HepG2 (cell line): ENCODE measurements at regions not wholly inside any gene's neighbourhood (a gene's known extent, or its start where the extent isn't known, plus 50 kb on each side); places are given as distances from the start of the nearest gene placed in this dataset.

ENCODE experiments used
- ATAC-seq: fragments of 200-7000 bp; cut with Tn5 transposase; 3 replicates; pipeline ENCODE4 v1.9.1; 2020; ENCODE audit warnings: mild to moderate bottlenecking, moderate library complexity
- BruUV-seq: library from RNA; stranded (reverse); fragments of 400-500 nt; replicated peaks from 2 replicates; lab custom pipeline; 2021; lab: Mats Ljungman, UMichigan
- CTCF ChIA-PET: fragments of 300-600 bp; formaldehyde crosslinking; extraction: SDS; loops from one replicate; lab custom pipeline; 2021; ENCODE audit warnings: low total read pairs, inconsistent platforms, low intra/inter-chr PET ratio; lab: Yijun Ruan, JAX
- POLR2A ChIA-PET: fragments of 350-600 bp; sonication (Branson Sonifier 250); formaldehyde crosslinking; loops from one replicate; lab custom pipeline; 2020; ENCODE audit warnings: antibody characterized with exemption, inconsistent platforms; lab: Yijun Ruan, JAX
- DNase-seq: peaks from one replicate; pipeline ENCODE4 v3.0.0-alpha.2; 2015; ENCODE audit warnings: low spot score
- FAIRE-seq: peaks from 3 replicates; lab custom pipeline; 2011; peaks lifted over from hg19 to GRCh38; lab: Jason Lieb, UNC
- H2AFZ ChIP-seq: one replicate; pipeline ENCODE4 v1.6.1; 2011; ENCODE audit warnings: low read length, inconsistent platforms
- H3K27ac ChIP-seq: fragments of 300-600 bp; 3 replicates; pipeline ENCODE4 v1.8.0; 2011; ENCODE audit warnings: mixed run types, mild to moderate bottlenecking, mixed read lengths, low read length, inconsistent platforms; ENCODE audit not compliant: insufficient read depth; ENCODE audit errors: extremely low read length
- H3K27me3 ChIP-seq, 2 experiments: fragments of 200-600 bp in 1 of 2; 2 replicates in 1 of 2; 3 replicates in 1 of 2; pipeline versions ENCODE4 v1.6.0 to v1.8.0; 2011; ENCODE audit warnings: low read length in 2 of 2, mild to moderate bottlenecking in 2 of 2, moderate library complexity in 2 of 2, inconsistent platforms in 1 of 2; ENCODE audit not compliant: insufficient read depth in 2 of 2, control insufficient read depth in 1 of 2
- H3K36me3 ChIP-seq, 2 experiments: fragments of 200-600 bp in 1 of 2; replicated peaks in 1 of 2; 2 replicates in 1 of 2; 3 replicates in 1 of 2; pipeline versions ENCODE4 v1.5.1 to v1.8.0; 2011; ENCODE audit warnings: low read length in 2 of 2, inconsistent platforms in 1 of 2; ENCODE audit not compliant: insufficient read depth in 2 of 2, control insufficient read depth in 1 of 2
- H3K4me1 ChIP-seq: 2 replicates; pipeline ENCODE4 v1.5.1; 2012; ENCODE audit warnings: low read length, inconsistent platforms; ENCODE audit not compliant: insufficient read depth
- H3K4me2 ChIP-seq: 2 replicates; pipeline ENCODE4 v1.6.0; 2011; ENCODE audit warnings: low read depth, low read length, inconsistent platforms
- H3K4me3 ChIP-seq, 3 experiments: fragments of 200-600 bp in 1 of 3; sonication (generic), shearing (Covaris generic) in 1 of 3; replicated peaks in 1 of 3; 2 replicates each; pipeline ENCODE4 v1.5.1; 2011 to 2016; ENCODE audit warnings: low read length in 3 of 3, inconsistent platforms in 2 of 3, low read depth in 2 of 3, mild to moderate bottlenecking in 2 of 3, control low read depth in 1 of 3, mixed read lengths in 1 of 3; ENCODE audit not compliant: insufficient read depth in 1 of 3
- H3K79me2 ChIP-seq: one replicate; pipeline ENCODE4 v1.6.1; 2011; ENCODE audit warnings: low read length, inconsistent platforms; ENCODE audit not compliant: insufficient read depth
- H3K9ac ChIP-seq: 2 replicates; pipeline ENCODE4 v1.6.0; 2011; ENCODE audit warnings: mild to moderate bottlenecking, low read depth, low read length, inconsistent platforms; ENCODE audit not compliant: insufficient read depth
- H3K9me3 ChIP-seq: 2 replicates; pipeline ENCODE4 v1.5.1; 2012; ENCODE audit warnings: mild to moderate bottlenecking, low read length
- H4K20me1 ChIP-seq: 2 replicates; pipeline ENCODE4 v1.6.0; 2011; ENCODE audit warnings: inconsistent platforms, mild to moderate bottlenecking, low read length, moderate library complexity; ENCODE audit not compliant: insufficient read depth
- CAMTA2 ChIP-seq: sonication (generic); formaldehyde crosslinking; IDR thresholded peaks from 2 replicates; pipeline ENCODE4 v1.4.0; 2020; ENCODE audit warnings: mild to moderate bottlenecking, missing genetic modification reagents, borderline replicate concordance
- CENPX ChIP-seq: sonication (generic); formaldehyde crosslinking; IDR thresholded peaks from 2 replicates; pipeline ENCODE4 v1.9.0; 2021; ENCODE audit warnings: mild to moderate bottlenecking, missing genetic modification reagents, moderate library complexity
- FOXK2 ChIP-seq: fragments of 450-650 bp; IDR thresholded peaks from 2 replicates; pipeline ENCODE4 v1.6.1; 2016
- GATA4 ChIP-seq: sonication (generic); IDR thresholded peaks from 2 replicates; pipeline ENCODE4 v1.6.1; 2016; ENCODE audit warnings: antibody characterized with exemption, low read depth, borderline replicate concordance
- HNRNPH1 ChIP-seq: fragments of 200-400 bp; formaldehyde crosslinking; optimal IDR thresholded peaks from 2 replicates; pipeline ENCODE3; 2017; ENCODE audit warnings: mild to moderate bottlenecking, low read depth, low read length
- NFKBIZ ChIP-seq: IDR thresholded peaks from 2 replicates; pipeline ENCODE4 v1.6.1; 2018; ENCODE audit warnings: missing genetic modification reagents, missing compliant biosample characterization
- PBX2 ChIP-seq: IDR thresholded peaks from 2 replicates; pipeline ENCODE4 v1.6.1; 2016; ENCODE audit warnings: control low read depth
- ZMYM4 ChIP-seq: sonication (generic); formaldehyde crosslinking; IDR thresholded peaks from 2 replicates; pipeline ENCODE4 v1.8.1; 2023; ENCODE audit warnings: mild to moderate bottlenecking, missing genetic modification reagents
- ZNF12 ChIP-seq: sonication (generic); formaldehyde crosslinking; IDR thresholded peaks from 2 replicates; pipeline ENCODE4 v1.5.0; 2020; ENCODE audit warnings: missing genetic modification reagents
- ZNF232 ChIP-seq: sonication (generic); formaldehyde crosslinking; IDR thresholded peaks from 2 replicates; pipeline ENCODE4 v1.4.0; 2020; ENCODE audit warnings: missing genetic modification reagents, borderline replicate concordance
- ZNF263 ChIP-seq: sonication (generic); formaldehyde crosslinking; IDR thresholded peaks from 2 replicates; pipeline ENCODE4 v1.4.0; 2020; ENCODE audit warnings: missing genetic modification reagents
- ZNF562 ChIP-seq: sonication (generic); formaldehyde crosslinking; IDR thresholded peaks from 2 replicates; pipeline ENCODE4 v1.8.0; 2022; ENCODE audit warnings: missing genetic modification reagents, borderline replicate concordance
- ZSCAN30 ChIP-seq: sonication (generic); formaldehyde crosslinking; IDR thresholded peaks from 2 replicates; pipeline ENCODE4 v1.5.0; 2020; ENCODE audit warnings: mild to moderate bottlenecking, missing genetic modification reagents
- WGBS: methylation state at CpG from one replicate; pipeline ENCODE4 v1.1.6; 2017; ENCODE audit warnings: low lambda C conversion rate; 5-methylcytosine and 5-hydroxymethylcytosine counted together
- in situ Hi-C: cut with HindIII; loops from 2 replicates; pipeline ENCODE4 v1.10.0; 2017; ENCODE audit warnings: low pct_unique_long_range_greater_than_20kb; ENCODE audit not compliant: extremely low pct_ligation_motif_present
- intact Hi-C: fragments of 100-400 bp; cut with micrococcal nuclease; formaldehyde crosslinking; loops from one replicate; pipeline ENCODE4 v1.10.0; 2022; ENCODE audit not compliant: unreplicated experiment
- TF ChIP-seq, protein P1 (sequence below): sonication (generic); IDR thresholded peaks from 2 replicates; pipeline ENCODE4 v1.6.1; 2016; ENCODE audit warnings: low read depth, borderline replicate concordance
- TF ChIP-seq, protein P2 (sequence below): sonication (generic); formaldehyde crosslinking; IDR thresholded peaks from 2 replicates; pipeline ENCODE4 v1.4.0; 2020; ENCODE audit warnings: low read depth, mild to moderate bottlenecking, missing genetic modification reagents

DNA sequence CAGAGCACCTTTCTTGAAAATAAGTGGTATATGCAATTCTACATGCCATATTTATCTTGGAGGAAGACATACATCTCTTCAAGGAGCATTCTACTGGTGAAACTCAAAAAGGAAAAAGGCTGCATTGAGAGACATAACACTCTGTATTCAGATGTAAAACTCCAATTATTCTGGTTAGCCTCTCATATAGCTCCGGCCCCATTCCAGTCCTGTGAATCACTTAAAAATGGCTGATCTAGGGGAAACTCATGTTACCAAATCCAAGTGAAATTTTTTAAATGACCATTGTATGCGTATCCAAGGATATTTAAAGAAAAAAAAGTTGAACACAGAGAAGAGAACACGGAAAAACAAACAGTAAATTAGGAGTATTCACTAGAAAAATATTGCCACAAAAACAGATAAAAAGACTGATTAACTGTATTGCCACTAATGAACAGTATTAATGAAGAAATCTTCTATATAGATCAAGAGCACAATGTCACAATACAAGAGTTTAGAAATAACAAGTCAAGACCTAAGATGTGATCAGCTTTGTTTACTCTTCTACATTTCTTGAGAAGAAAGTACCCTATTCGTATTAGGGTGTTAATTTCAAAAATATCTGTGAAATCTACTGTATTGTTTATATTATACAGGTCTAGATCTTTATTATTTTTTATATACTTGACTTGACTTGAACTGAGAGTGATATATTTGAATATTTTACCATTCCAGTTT lies 124.5 kb upstream of the GJE1 start:
- H3K9me3 ChIP-seq = no peaks in the 10 kb centered on the region
- no peaks in the 10 kb centered on the region for H3K4me1 ChIP-seq
- 1% methylated on average over 4 of the region's 4 CpGs for WGBS
- ATAC-seq (no peak), FAIRE-seq (no peak), DNase-seq (no peak)
- intact Hi-C loops = no loop called here
- H3K27me3 ChIP-seq = no peaks in the 10 kb centered on the region
- BruUV-seq = no TSS peak
- in situ Hi-C loops = no loop called here
- H3K9ac ChIP-seq = no peak overlapping the region
- H2AFZ ChIP-seq = no peak overlapping the region
- no peak overlapping the region for H3K4me2 ChIP-seq
- ChIA-PET POLR2A (no interaction called here), CTCF (no interaction called here)
- no peak for TF ChIP-seq ZNF263 (CRISPR knock-in tag)
- no peak for TF ChIP-seq ZMYM4 (CRISPR knock-in tag)
- no peak for TF ChIP-seq ZSCAN30 (CRISPR knock-in tag)
- no peak for TF ChIP-seq ZNF12
- TF ChIP-seq ZNF232 (CRISPR knock-in tag) = no peak
- TF ChIP-seq NFKBIZ (CRISPR knock-in tag) = no peak
- no peak for TF ChIP-seq CAMTA2 (CRISPR knock-in tag)
- no peak for TF ChIP-seq ZNF562
- TF ChIP-seq PBX2 = no peak
- no peak for TF ChIP-seq FOXK2
- TF ChIP-seq GATA4 = no peak
- TF ChIP-seq, protein P1, sequence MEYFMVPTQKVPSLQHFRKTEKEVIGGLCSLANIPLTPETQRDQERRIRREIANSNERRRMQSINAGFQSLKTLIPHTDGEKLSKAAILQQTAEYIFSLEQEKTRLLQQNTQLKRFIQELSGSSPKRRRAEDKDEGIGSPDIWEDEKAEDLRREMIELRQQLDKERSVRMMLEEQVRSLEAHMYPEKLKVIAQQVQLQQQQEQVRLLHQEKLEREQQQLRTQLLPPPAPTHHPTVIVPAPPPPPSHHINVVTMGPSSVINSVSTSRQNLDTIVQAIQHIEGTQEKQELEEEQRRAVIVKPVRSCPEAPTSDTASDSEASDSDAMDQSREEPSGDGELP = no peak
- TF ChIP-seq HNRNPH1 = no peak
- TF ChIP-seq, protein P2, sequence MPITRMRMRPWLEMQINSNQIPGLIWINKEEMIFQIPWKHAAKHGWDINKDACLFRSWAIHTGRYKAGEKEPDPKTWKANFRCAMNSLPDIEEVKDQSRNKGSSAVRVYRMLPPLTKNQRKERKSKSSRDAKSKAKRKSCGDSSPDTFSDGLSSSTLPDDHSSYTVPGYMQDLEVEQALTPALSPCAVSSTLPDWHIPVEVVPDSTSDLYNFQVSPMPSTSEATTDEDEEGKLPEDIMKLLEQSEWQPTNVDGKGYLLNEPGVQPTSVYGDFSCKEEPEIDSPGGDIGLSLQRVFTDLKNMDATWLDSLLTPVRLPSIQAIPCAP (CRISPR knock-in tag) = no peak
- no peak for TF ChIP-seq CENPX (CRISPR knock-in tag)
- H3K36me3 ChIP-seq = no peaks in the 10 kb centered on the region
- no peaks in the 10 kb centered on the region for H4K20me1 ChIP-seq
- H3K4me3 ChIP-seq = no peak overlapping the region
- no peaks in the 10 kb centered on the region for H3K79me2 ChIP-seq
- no peak overlapping the region for H3K27ac ChIP-seq
